Superior temporal gyrus (tissue), 1 donor: ENCODE measurements at regions not wholly inside any gene's neighbourhood (a gene's known extent, or its start where the extent isn't known, plus 50 kb on each side); places are given as distances from the start of the nearest gene placed in this dataset.
A peak's percentile ranks its signal among the peaks of the same experiment; 100 is the strongest.
"Not testable (repeated sequence)": the region's sequence is repeated elsewhere in the genome, so short reads cannot be mapped to it uniquely, and the experiment has no call there.

ENCODE experiments used
- DNase-seq: peaks from one replicate; pipeline ENCODE4 v3.0.0-alpha.2; 2016; ENCODE audit errors: extremely low spot score

GRCh38 chr17:45646288-45646988 is 137.7 kb upstream of the CRHR1 start:
- DNase-seq, result no peak

DNA sequence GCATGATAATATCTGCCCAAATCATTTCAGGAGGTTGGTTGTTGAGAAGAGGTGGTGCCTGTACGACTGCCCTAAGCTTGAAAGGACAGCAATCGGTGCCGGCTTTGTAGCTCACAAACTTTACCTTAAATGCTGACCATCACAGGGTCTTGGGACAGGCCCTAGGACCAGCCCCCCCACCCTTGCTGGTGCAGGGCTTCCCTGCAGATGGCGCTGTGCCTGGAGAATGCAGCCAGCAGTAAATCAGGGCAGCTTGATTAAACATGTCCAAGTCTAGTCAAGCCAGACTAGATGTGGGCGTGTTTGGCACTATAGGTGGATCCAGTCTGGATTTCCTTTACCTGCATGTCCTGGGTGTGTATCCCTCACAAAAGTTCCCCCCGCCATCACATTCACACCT is 135.5 kb upstream of the CRHR1 start:
- DNase-seq, result no peak

DNA sequence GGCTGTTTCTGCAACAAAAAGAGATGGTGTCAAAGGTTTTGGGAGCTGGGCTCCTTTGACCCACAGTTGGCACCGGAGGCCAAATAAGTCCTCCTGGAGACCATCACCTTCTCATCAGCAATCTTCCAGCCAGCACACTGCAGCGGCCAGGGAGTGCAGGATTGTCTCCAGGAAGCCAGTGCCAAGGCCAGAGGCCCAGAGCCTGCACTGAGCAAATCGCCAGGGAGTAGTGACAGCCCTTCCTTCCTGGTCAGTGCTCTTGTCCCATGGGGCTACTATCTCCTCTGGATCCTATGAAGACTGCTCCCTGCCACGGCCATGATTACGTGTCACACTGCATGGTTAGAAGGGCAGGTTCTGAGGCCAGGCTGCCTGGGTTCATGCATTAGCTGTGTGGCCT is 134.3 kb upstream of the CRHR1 start:
- DNase-seq, result no peak

DNA sequence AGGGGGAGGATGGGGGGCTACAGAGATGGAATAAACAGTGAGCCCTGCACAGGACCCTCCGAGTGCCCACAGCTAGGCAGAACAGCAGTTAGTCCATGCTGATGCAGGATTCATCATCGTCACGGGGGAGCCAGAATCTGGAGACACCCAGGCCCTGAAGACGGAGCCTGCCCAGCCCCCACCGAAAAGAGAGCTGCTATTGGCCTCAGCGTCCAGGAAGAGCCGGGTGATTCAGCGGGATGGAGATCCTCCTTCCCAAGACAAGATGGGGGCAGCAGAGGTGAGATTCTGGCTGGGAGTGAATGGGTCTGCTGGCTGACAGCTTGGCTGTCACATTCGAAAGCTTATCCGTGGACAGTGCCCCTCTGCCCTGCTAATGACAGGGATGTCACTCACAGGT is 133.6 kb upstream of the CRHR1 start:
- no peak for DNase-seq

- no peak for DNase-seq
Measured at GRCh38 chr17:45651145-45651709, 132.9 kb upstream of the CRHR1 start.

DNA sequence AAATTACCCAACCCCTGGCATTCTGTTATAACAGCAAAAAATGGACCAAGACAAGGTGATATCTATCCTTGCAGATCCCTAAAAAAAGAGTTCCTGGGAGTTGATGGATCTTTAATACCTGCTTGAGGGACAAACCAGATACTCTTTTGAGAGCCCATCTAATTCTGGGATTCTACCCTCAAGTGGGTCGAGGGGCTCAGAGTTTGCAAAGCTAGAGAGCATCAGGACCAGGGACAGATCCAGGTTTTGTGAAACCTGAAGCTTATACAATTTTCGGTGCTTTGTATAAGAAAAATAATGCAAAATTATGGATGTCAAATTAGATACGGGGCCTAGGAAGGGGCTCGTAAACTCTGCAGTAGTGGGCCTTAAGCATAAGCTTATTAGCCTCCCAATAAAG is 130.5 kb upstream of the CRHR1 start:
- DNase-seq, result no peak

DNA sequence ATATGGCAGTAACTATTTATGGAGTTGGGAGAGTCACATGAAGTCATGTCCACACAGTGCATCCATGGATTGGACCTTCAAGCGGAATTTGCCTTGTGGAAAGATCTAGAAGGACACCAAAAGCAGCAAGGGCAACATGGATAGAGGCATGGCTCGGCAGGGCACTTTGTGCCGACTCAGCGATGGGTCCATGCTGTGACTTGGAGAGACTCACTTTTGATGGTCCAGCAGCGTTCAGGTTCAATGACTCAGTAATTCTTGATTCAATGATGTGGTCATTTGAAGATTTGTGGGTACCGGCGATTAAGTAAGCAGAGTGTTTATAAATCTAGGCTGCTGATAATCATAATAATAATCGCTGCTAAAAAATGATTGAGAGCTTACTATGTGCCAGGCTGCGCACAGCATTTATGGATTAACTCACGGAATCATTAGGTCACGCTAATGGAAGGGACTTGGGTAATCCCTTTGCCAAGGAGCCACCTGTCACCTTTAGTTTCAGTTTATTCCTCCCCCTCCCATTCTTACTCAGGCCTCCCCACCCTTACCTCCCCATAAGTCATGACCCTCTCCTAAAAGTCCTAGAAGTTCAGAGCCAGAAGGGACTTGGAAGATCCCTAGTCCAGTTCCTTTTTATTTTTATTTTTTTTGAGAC is 127.5 kb upstream of the CRHR1 start:
- no peak for DNase-seq

DNA sequence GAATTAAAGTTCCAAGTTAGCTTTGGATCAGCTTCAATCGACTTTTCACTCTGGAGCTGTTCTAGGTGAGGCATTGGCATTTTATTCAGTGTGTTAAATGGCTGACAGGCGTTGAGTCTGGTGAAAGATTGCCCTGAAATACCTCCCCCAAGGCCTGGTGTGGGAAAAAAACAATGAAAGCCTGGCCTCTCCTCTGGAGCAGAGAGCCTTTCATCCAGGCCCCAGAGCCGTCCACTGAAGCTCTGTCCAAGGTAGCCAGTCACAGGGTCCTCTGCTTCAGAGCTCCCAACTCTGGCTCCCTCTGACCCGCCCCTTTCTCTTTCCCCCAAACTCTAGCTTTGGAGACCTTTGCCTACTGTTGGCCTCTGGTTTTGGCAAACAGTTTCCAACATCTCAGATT is 123.6 kb upstream of the CRHR1 start:
- no peak for DNase-seq

DNA sequence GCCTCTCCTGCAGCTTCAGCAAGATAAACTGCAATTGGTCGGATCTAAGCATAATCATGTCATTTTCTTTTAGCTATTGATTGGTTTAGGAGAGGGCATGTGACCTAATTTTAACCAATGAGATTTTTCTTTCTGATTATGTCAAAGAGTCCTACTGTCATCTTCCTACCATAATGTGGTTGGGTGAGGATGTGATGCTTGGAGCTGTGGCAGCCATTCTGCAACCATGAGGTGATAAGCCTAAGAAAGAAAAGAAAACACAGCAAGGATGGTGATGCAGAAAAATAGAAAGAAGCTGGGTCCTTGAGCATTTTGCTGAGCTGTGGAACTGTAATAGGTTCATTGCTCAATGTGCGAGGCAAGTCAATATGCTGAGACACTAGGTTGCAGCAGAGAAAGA is 121.7 kb upstream of the CRHR1 start:
- no peak for DNase-seq

DNA sequence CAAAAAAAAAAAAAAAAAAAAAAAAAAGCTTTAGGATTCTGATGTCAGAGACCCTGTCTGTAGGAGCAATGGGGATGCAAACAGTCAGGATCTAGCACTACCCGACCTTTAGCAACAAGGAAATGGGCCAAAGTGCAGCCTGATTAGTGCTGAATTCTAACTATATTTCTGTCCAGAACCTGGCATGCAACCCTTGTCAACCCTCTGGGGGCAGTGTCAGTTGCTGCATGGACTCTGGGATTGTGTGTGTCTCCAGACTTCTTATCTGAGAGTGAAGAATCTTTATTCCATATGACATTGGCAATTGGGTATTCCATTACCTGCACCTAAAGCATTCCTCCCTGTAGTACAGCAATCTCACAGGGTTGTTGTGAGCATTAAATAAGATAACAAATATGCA is 120.3 kb upstream of the CRHR1 start:
- no peak for DNase-seq

DNA sequence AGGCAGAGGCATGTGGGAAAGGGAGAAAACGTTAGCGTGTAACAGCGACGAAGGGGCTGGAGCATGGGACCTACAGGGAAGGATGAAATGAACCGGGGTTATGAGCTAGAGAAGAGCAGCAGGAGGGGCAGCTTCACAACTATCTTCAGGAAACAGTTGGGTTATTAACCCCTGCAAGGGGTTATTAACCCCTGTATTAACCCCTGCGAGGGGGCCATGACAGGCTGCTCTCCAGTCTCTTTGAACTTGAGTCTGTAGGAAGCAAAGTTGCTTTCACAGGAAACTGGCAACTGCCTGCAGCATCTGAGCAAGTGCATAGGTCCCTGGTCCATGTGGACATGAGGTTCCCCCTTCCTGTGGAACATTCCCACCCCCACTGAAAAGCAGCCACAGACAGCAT is 119.2 kb upstream of the CRHR1 start:
- DNase-seq, result no peak

GRCh38 chr17:45666046-45666600 is 118.0 kb upstream of the CRHR1 start:
- no peak for DNase-seq

GRCh38 chr17:45666641-45667040 is 117.5 kb upstream of the CRHR1 start:
- DNase-seq, result no peak

DNA sequence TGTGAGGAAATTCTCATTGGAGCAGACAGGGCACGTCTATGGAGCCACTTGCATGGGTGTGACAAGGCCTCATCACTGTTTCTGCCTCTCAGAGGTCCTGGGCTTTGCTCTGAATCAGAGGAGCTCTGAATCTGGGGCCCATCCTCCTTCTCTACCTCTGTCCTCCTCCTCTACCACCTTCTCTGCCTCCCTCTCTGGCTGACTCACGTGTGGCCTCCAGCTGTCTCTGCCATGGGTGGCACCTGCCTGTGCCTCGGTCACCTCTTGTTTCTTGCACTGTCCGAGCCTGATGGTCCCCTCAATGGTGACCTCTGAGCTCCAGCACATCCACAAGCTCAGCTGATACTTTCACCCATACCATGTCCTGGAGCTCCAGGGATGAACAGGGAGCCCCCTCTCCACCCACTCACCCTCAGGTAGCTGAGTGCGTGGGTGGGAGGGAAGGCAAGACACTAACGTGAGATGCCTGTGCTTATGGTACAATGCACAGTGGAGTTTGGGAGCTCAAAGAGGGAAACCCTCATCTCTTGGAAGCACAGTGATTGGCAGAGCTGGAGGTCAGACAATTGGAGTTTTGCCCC is 116.4 kb upstream of the CRHR1 start:
- DNase-seq, result no peak

- no peak for DNase-seq
Measured at GRCh38 chr17:45668316-45668715, 115.8 kb upstream of the CRHR1 start.

GRCh38 chr17:45672301-45672700 is 111.8 kb upstream of the CRHR1 start:
- DNase-seq, result no peak

- DNase-seq, result no peak
Measured at GRCh38 chr17:45672792-45673191, 111.3 kb upstream of the CRHR1 start.

DNA sequence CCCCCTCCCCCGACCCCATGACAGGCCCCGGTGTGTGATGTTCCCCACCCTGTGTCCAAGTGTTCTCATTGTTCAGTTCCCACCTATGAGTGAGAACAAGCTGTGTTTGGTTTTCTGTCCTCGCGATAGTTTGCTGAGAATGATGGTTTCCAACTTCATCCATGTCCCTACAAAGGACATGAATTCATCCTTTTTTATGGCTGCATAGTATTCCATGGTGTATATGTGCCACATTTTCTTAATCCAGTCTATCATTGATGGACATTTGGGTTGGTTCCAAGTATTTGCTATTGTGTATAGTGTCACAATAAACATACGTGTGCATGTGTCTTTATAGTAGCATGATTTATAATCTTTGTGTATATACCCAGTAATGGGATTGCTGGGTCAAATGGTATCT is 110.4 kb upstream of the CRHR1 start:
- DNase-seq, result not testable (repeated sequence)

- no peak for DNase-seq
Measured at GRCh38 chr17:45675012-45675411, 109.1 kb upstream of the CRHR1 start.

GRCh38 chr17:45675892-45676291 is 108.2 kb upstream of the CRHR1 start:
- no peak for DNase-seq

DNA sequence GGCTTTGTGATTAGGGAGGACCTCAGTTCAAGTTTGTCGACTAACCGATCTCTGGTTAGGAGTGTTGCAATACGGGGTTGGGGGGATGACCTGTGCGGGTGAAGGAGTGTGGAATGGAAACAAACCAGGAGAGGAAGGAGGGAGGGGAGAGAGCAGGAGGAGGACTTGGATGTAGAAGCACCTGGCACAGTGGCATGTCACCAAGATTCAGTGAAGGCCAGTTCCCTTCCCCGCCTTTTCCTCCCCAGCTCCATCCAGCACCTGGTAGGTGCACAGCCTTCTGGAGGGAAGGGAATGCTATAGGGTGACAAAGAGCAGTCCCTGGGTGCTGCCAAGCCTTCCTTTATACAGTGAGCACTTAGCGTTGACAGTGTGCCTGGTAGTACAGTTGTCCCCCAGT is 107.4 kb upstream of the CRHR1 start:
- no peak for DNase-seq

GRCh38 chr17:45677770-45678169 is 106.3 kb upstream of the CRHR1 start:
- DNase-seq, result peak; percentile 63

GRCh38 chr17:45679426-45679825 is 104.7 kb upstream of the CRHR1 start:
- no peak for DNase-seq
